ENCODE measurements at regions not wholly inside any gene's neighbourhood (a gene's known extent, or its start where the extent isn't known, plus 50 kb on each side); places are given as distances from the start of the nearest gene placed in this dataset.

DNA sequence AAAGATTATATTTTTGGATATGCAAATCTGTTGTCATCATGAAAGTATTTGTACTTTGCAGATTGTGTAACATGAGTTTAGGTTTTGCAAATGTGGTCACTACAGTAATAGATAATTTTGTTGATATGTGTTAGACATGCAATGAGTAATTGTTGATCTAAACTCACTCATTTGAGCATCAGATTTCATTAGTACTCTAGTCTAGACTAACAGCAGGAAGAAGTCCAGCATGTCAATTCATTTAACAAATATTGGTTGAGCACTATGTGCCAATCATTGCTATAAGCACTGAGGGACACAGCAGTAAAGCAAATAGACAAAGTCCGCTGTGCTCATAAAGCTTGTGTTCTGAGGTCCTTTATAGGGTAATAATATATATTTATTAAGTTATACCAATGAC, 350.0 kb downstream of the USP25 start:
- TF ChIP-seq, protein P1, sequence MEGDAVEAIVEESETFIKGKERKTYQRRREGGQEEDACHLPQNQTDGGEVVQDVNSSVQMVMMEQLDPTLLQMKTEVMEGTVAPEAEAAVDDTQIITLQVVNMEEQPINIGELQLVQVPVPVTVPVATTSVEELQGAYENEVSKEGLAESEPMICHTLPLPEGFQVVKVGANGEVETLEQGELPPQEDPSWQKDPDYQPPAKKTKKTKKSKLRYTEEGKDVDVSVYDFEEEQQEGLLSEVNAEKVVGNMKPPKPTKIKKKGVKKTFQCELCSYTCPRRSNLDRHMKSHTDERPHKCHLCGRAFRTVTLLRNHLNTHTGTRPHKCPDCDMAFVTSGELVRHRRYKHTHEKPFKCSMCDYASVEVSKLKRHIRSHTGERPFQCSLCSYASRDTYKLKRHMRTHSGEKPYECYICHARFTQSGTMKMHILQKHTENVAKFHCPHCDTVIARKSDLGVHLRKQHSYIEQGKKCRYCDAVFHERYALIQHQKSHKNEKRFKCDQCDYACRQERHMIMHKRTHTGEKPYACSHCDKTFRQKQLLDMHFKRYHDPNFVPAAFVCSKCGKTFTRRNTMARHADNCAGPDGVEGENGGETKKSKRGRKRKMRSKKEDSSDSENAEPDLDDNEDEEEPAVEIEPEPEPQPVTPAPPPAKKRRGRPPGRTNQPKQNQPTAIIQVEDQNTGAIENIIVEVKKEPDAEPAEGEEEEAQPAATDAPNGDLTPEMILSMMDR (IDR thresholded peaks at IDR 0.05), result no peak
- no peak for TF ChIP-seq POLR2A (IDR thresholded peaks at IDR 0.05)
